ENCODE measurements at regions not wholly inside any gene's neighbourhood (a gene's known extent, or its start where the extent isn't known, plus 50 kb on each side); places are given as distances from the start of the nearest gene placed in this dataset.

DNA sequence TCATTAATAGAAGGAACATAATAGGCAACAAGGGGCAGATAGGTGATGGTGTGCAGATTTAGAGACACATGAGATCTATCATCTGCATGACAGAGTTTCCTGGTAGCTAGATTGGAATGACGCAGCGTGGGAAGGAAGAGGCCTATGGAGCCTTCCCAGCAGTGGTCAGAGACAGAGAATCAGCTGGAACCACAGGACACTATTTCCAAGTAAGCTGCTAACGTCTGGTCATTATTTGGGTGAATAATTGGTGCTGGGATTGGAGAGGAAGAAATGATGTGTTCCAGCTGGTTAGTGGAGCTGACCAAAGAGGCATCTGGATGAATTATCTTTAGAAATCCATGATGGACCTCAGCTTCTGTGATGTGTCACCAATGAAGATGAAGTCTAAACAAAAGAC is 91.2 kb upstream of the PRR16 start:
- no peaks in the 10 kb centered on the region for H4K20me1 ChIP-seq (ENCODE audit: insufficient read depth, low read length)
- H3K9me3 ChIP-seq (ENCODE audit: insufficient read depth, low read length, severe bottlenecking), result peaks cover 19% of the 10 kb centered on the region
- no peak overlapping the region for H3K27ac ChIP-seq (ENCODE audit: low read length)
- H3K4me3 ChIP-seq (ENCODE audit: low read depth in 1 of 2, low read length in 2 of 2), result no peak overlapping the region
- no peaks in the 10 kb centered on the region for H3K79me2 ChIP-seq (ENCODE audit: insufficient read depth, low read length)
- no peaks in the 10 kb centered on the region; the same call in 1 of the 2 replicates for H3K36me3 ChIP-seq (ENCODE audit: insufficient read depth, low read length)
- ATAC-seq (ENCODE audit: insufficient read depth, low read depth) (no peak), DNase-seq (no peak)
- H3K4me1 ChIP-seq (ENCODE audit: insufficient read depth, low read length), result no peaks in the 10 kb centered on the region
- TF ChIP-seq EZH2 (IDR thresholded peaks at IDR 0.05; ENCODE audit: borderline replicate concordance, low read depth, low read length, severe bottlenecking), result no peak
- TF ChIP-seq, protein P1, sequence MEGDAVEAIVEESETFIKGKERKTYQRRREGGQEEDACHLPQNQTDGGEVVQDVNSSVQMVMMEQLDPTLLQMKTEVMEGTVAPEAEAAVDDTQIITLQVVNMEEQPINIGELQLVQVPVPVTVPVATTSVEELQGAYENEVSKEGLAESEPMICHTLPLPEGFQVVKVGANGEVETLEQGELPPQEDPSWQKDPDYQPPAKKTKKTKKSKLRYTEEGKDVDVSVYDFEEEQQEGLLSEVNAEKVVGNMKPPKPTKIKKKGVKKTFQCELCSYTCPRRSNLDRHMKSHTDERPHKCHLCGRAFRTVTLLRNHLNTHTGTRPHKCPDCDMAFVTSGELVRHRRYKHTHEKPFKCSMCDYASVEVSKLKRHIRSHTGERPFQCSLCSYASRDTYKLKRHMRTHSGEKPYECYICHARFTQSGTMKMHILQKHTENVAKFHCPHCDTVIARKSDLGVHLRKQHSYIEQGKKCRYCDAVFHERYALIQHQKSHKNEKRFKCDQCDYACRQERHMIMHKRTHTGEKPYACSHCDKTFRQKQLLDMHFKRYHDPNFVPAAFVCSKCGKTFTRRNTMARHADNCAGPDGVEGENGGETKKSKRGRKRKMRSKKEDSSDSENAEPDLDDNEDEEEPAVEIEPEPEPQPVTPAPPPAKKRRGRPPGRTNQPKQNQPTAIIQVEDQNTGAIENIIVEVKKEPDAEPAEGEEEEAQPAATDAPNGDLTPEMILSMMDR (IDR thresholded peaks at IDR 0.05; ENCODE audit: borderline replicate concordance, extremely low read depth, low read length, poor library complexity, severe bottlenecking), result no peak
- no peak overlapping the region for H2AFZ ChIP-seq (ENCODE audit: low read depth, low read length)
- no peaks in the 10 kb centered on the region for H3K27me3 ChIP-seq (ENCODE audit: insufficient read depth, low read length, poor library complexity)
- H3K9ac ChIP-seq (ENCODE audit: low read depth, low read length), result no peak overlapping the region
- H3K4me2 ChIP-seq (ENCODE audit: insufficient read depth, low read length), result no peak overlapping the region

DNA sequence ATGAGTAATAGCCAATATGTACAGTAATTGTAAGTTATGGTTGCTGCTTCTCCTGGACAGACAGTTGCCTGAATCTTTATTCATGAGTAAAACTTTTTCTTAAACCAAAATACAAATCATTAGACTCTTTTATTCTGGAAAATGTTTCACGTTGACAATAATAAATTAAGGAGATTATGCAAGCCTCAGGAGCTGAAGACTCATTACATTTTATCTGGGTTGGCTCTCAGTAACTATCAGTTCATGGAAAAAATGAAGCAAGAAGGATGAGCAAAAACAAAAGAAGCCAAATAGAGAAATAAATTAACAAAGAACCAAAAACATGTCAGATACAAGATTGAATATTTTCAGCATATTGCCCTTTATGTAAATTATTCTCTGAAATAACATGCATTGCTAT is 88.9 kb upstream of the PRR16 start:
- DNase-seq (no peak), ATAC-seq (ENCODE audit: insufficient read depth, low read depth) (no peak)
- H3K27ac ChIP-seq (ENCODE audit: low read length), result no peak overlapping the region
- no peak for TF ChIP-seq EZH2 (IDR thresholded peaks at IDR 0.05; ENCODE audit: borderline replicate concordance, low read depth, low read length, severe bottlenecking)
- TF ChIP-seq, protein P1 (IDR thresholded peaks at IDR 0.05; ENCODE audit: borderline replicate concordance, extremely low read depth, low read length, poor library complexity, severe bottlenecking), result no peak
- H3K79me2 ChIP-seq (ENCODE audit: insufficient read depth, low read length), result no peaks in the 10 kb centered on the region
- H3K9ac ChIP-seq (ENCODE audit: low read depth, low read length), result no peak overlapping the region
- H3K27me3 ChIP-seq (ENCODE audit: insufficient read depth, low read length, poor library complexity), result no peaks in the 10 kb centered on the region
- no peak overlapping the region for H3K4me2 ChIP-seq (ENCODE audit: insufficient read depth, low read length)
- H3K36me3 ChIP-seq (ENCODE audit: insufficient read depth, low read length), result peaks cover 5% of the 10 kb centered on the region; the same call in 1 of the 2 replicates
- no peak overlapping the region for H3K4me3 ChIP-seq (ENCODE audit: low read depth in 1 of 2, low read length in 2 of 2)
- H3K9me3 ChIP-seq (ENCODE audit: insufficient read depth, low read length, severe bottlenecking), result peaks cover 19% of the 10 kb centered on the region
- no peaks in the 10 kb centered on the region for H3K4me1 ChIP-seq (ENCODE audit: insufficient read depth, low read length)
- no peak overlapping the region for H2AFZ ChIP-seq (ENCODE audit: low read depth, low read length)
- no peaks in the 10 kb centered on the region for H4K20me1 ChIP-seq (ENCODE audit: insufficient read depth, low read length)

DNA sequence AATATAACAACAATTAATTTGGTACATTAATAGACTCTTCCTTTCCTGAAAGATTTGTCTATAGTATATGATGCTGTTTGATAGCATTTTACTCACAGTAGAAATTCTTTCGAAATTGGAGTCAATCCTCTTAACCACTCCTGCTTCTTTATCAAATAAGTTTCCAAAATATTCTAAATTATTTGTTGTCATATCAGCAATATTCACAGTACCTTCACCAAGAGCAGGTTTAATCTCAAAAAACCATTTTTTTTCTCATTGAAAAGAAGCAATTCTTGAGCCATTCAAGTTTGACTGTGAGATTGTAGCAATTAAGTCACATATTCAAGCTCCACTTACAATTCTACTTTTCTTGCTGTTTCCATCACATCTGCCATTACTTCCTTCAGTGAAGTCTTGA is 83.5 kb upstream of the PRR16 start:
- ATAC-seq (ENCODE audit: insufficient read depth, low read depth), result no peak
- TF ChIP-seq EZH2 (IDR thresholded peaks at IDR 0.05; ENCODE audit: borderline replicate concordance, low read depth, low read length, severe bottlenecking), result no peak
- TF ChIP-seq, protein P1 (IDR thresholded peaks at IDR 0.05; ENCODE audit: borderline replicate concordance, extremely low read depth, low read length, poor library complexity, severe bottlenecking), result no peak
- no peak overlapping the region for H3K9ac ChIP-seq (ENCODE audit: low read depth, low read length)

DNA sequence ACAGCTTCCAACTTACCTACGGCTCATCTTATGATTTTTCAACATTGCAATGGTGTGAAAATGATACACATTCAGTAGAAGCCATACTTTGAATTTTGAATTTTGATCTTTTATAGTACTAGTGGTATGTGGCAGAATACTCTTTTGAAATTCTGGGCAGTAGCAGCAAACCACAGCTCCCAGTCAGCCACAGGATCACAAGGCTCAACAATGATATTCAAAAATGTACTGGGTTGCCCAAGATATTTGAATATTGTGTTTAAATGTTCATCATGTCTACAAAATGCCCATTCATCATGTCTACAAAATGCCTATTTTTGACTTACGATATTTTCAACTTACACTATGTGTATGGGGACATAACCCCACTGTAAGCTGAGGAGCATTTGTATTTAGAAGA is 81.3 kb upstream of the PRR16 start:
- Histone ChIP-seq H3K27me3 (ENCODE audit: insufficient read depth, low read length, poor library complexity) (no peaks in the 10 kb centered on the region), H4K20me1 (ENCODE audit: insufficient read depth, low read length) (no peaks in the 10 kb centered on the region), H3K79me2 (ENCODE audit: insufficient read depth, low read length) (no peaks in the 10 kb centered on the region), H3K9ac (ENCODE audit: low read depth, low read length) (no peak overlapping the region), H3K36me3 (ENCODE audit: insufficient read depth, low read length) (peaks cover 5% of the 10 kb centered on the region; the same call in 1 of the 2 replicates), H3K4me2 (ENCODE audit: insufficient read depth, low read length) (no peak overlapping the region), H3K4me1 (ENCODE audit: insufficient read depth, low read length) (peaks cover 29% of the 10 kb centered on the region), H3K4me3 (ENCODE audit: low read depth in 1 of 2, low read length in 2 of 2) (no peak overlapping the region), H3K27ac (ENCODE audit: low read length) (no peak overlapping the region), H2AFZ (ENCODE audit: low read depth, low read length) (no peak overlapping the region), H3K9me3 (ENCODE audit: insufficient read depth, low read length, severe bottlenecking) (peaks cover 19% of the 10 kb centered on the region)
- DNase-seq (peak; percentile 32), ATAC-seq (ENCODE audit: insufficient read depth, low read depth) (peak; percentile 82)
- TF ChIP-seq EZH2 (IDR thresholded peaks at IDR 0.05; ENCODE audit: borderline replicate concordance, low read depth, low read length, severe bottlenecking), result no peak
- TF ChIP-seq, protein P1 (IDR thresholded peaks at IDR 0.05; ENCODE audit: borderline replicate concordance, extremely low read depth, low read length, poor library complexity, severe bottlenecking), result no peak

More for the DNA sequence above, 83.5 kb upstream of the PRR16 start:
- no peaks in the 10 kb centered on the region for H4K20me1 ChIP-seq (ENCODE audit: insufficient read depth, low read length)
- H3K4me1 ChIP-seq (ENCODE audit: insufficient read depth, low read length), result peaks cover 10% of the 10 kb centered on the region
- no peaks in the 10 kb centered on the region for H3K79me2 ChIP-seq (ENCODE audit: insufficient read depth, low read length)
- DNase-seq, result no peak
- peaks cover 5% of the 10 kb centered on the region; the same call in 1 of the 2 replicates for H3K36me3 ChIP-seq (ENCODE audit: insufficient read depth, low read length)
- H3K27ac ChIP-seq (ENCODE audit: low read length), result no peak overlapping the region
- H3K4me2 ChIP-seq (ENCODE audit: insufficient read depth, low read length), result no peak overlapping the region
- H3K9me3 ChIP-seq (ENCODE audit: insufficient read depth, low read length, severe bottlenecking), result peaks cover 21% of the 10 kb centered on the region
- no peaks in the 10 kb centered on the region for H3K27me3 ChIP-seq (ENCODE audit: insufficient read depth, low read length, poor library complexity)
- no peak overlapping the region for H3K4me3 ChIP-seq (ENCODE audit: low read depth in 1 of 2, low read length in 2 of 2)
- H2AFZ ChIP-seq (ENCODE audit: low read depth, low read length), result no peak overlapping the region
